SU-DHL-6 (cell line): ENCODE measurements at regions not wholly inside any gene's neighbourhood (a gene's known extent, or its start where the extent isn't known, plus 50 kb on each side); places are given as distances from the start of the nearest gene placed in this dataset.

Experiments used
- H2AFZ ChIP-seq: fragments of 200-600 bp; sonication (generic); 2 replicates; pipeline ENCODE4 v1.6.1; 2014; ENCODE audit warnings: low read depth, mild to moderate bottlenecking, moderate library complexity, mixed read lengths, antibody characterized with exemption, low read length; ENCODE audit not compliant: severe bottlenecking
- H3F3A ChIP-seq: fragments of 200-600 bp; shearing (Covaris generic); 2 replicates; pipeline ENCODE4 v1.6.0; 2016; ENCODE audit warnings: antibody characterized with exemption, mild to moderate bottlenecking; ENCODE audit not compliant: insufficient read depth
- H3K27ac ChIP-seq: fragments of 200-600 bp; sonication (generic); 2 replicates; pipeline ENCODE4 v1.5.1; 2016; ENCODE audit warnings: low read depth, mild to moderate bottlenecking, low read length, moderate library complexity, mixed read lengths
- H3K27me3 ChIP-seq: fragments of 200-600 bp; sonication (generic), shearing (Covaris generic); 2 replicates; pipeline ENCODE4 v1.6.0; 2014; ENCODE audit warnings: mild to moderate bottlenecking, low read length
- H3K36me3 ChIP-seq: fragments of 200-600 bp; sonication (generic); 2 replicates; pipeline ENCODE4 v1.6.1; 2014; ENCODE audit warnings: mild to moderate bottlenecking, low read length, mixed read lengths
- H3K4me2 ChIP-seq: fragments of 300-600, 200-600 bp; shearing (Covaris generic), sonication (generic); 2 replicates; pipeline ENCODE4 v1.6.0; 2014; ENCODE audit warnings: low read length, low read depth, mild to moderate bottlenecking; ENCODE audit not compliant: poor library complexity, severe bottlenecking
- H3K4me3 ChIP-seq: fragments of 200-600 bp; sonication (generic); 2 replicates; pipeline ENCODE4 v1.5.1; 2014; ENCODE audit warnings: antibody characterized with exemption, low read length, mild to moderate bottlenecking, mixed read lengths; ENCODE audit not compliant: insufficient read depth, poor library complexity, severe bottlenecking
- H3K79me2 ChIP-seq: fragments of 200-600 bp; sonication (generic); 2 replicates; pipeline ENCODE4 v1.6.1; 2014; ENCODE audit warnings: mild to moderate bottlenecking, low read length, moderate library complexity; ENCODE audit not compliant: insufficient read depth
- H3K9ac ChIP-seq: fragments of 200-600 bp; sonication (generic); 2 replicates; pipeline ENCODE4 v1.7.0; 2014; ENCODE audit warnings: mild to moderate bottlenecking, low read length
- H3K9me2 ChIP-seq: fragments of 200-600 bp; sonication (generic); replicated peaks from 2 replicates; pipeline ENCODE4 v1.6.1; 2014; ENCODE audit warnings: low read length; ENCODE audit not compliant: insufficient read depth
- H3K9me3 ChIP-seq: fragments of 200-600 bp; sonication (generic); 2 replicates; pipeline ENCODE4 v1.6.1; 2014; ENCODE audit warnings: low read length, mixed read lengths; ENCODE audit not compliant: insufficient read depth
- H4K20me1 ChIP-seq: fragments of 200-600 bp; sonication (generic); 2 replicates; pipeline ENCODE4 v1.6.1; 2014; ENCODE audit warnings: low read depth, mild to moderate bottlenecking, antibody characterized with exemption, low read length, moderate library complexity, mixed read lengths
- CTCF ChIP-seq: fragments of 200-600 bp; sonication (generic); IDR thresholded peaks from one replicate; pipeline ENCODE4 v1.5.1; 2017; ENCODE audit warnings: antibody characterized with exemption, mild to moderate bottlenecking, low read length, moderate library complexity; ENCODE audit not compliant: insufficient read depth, poor library complexity, severe bottlenecking
- EZH2phosphoT487 ChIP-seq: fragments of 200-600 bp; sonication (generic), shearing (Covaris generic); conservative IDR thresholded peaks from 2 replicates; pipeline ENCODE4 v1.6.1; 2018; ENCODE audit warnings: mild to moderate bottlenecking, antibody characterized with exemption, low read length, moderate library complexity, mixed read lengths

GRCh38 chrX:4663085-4663484 is 949.6 kb upstream of the PRKX start:
- TF ChIP-seq EZH2phosphoT487 (no peak), CTCF (no peak)
- no peaks in the 10 kb centered on the region for H3K36me3 ChIP-seq
- no peak overlapping the region for H3K9ac ChIP-seq
- no peaks in the 10 kb centered on the region for H3K9me3 ChIP-seq
- H4K20me1 ChIP-seq, result no peaks in the 10 kb centered on the region
- no peaks in the 10 kb centered on the region for H3K27me3 ChIP-seq
- H2AFZ ChIP-seq, result no peak overlapping the region
- H3K4me2 ChIP-seq, result no peak overlapping the region
- H3K27ac ChIP-seq, result no peak overlapping the region
- no peak overlapping the region for H3K4me3 ChIP-seq
- no peaks in the 10 kb centered on the region for H3F3A ChIP-seq
- no peaks in the 10 kb centered on the region for H3K9me2 ChIP-seq
- H3K79me2 ChIP-seq, result no peaks in the 10 kb centered on the region

- H3F3A ChIP-seq, result no peaks in the 10 kb centered on the region
- no peak overlapping the region for H3K4me2 ChIP-seq
- no peak for TF ChIP-seq EZH2phosphoT487
- no peak for TF ChIP-seq CTCF
- H3K9me2 ChIP-seq, result no peaks in the 10 kb centered on the region
- no peak overlapping the region for H3K4me3 ChIP-seq
- H3K27me3 ChIP-seq, result no peaks in the 10 kb centered on the region
- H3K79me2 ChIP-seq, result no peaks in the 10 kb centered on the region
- no peaks in the 10 kb centered on the region for H3K9me3 ChIP-seq
- H3K27ac ChIP-seq, result no peak overlapping the region
- H4K20me1 ChIP-seq, result no peaks in the 10 kb centered on the region
- no peak overlapping the region for H3K9ac ChIP-seq
- no peaks in the 10 kb centered on the region for H3K36me3 ChIP-seq
- no peak overlapping the region for H2AFZ ChIP-seq
These were observed 948.3 kb upstream of the PRKX start for GRCh38 chrX:4661771-4662170.

GRCh38 chrX:4656419-4656818 is 943.0 kb upstream of the PRKX start:
- Histone ChIP-seq H3K79me2 (no peaks in the 10 kb centered on the region), H4K20me1 (no peaks in the 10 kb centered on the region), H3F3A (no peaks in the 10 kb centered on the region), H3K4me3 (no peak overlapping the region), H3K27ac (no peak overlapping the region), H3K9me3 (no peaks in the 10 kb centered on the region), H3K36me3 (no peaks in the 10 kb centered on the region), H3K9ac (no peak overlapping the region), H3K27me3 (no peaks in the 10 kb centered on the region), H3K9me2 (no peaks in the 10 kb centered on the region), H3K4me2 (no peak overlapping the region), H2AFZ (no peak overlapping the region)
- no peak for TF ChIP-seq CTCF
- TF ChIP-seq EZH2phosphoT487, result no peak

- Histone ChIP-seq H3K36me3 (no peaks in the 10 kb centered on the region), H3K4me2 (no peak overlapping the region), H3K9me2 (no peaks in the 10 kb centered on the region), H3K27me3 (no peaks in the 10 kb centered on the region), H2AFZ (no peak overlapping the region), H3K27ac (no peak overlapping the region), H3K4me3 (no peak overlapping the region), H3K9ac (no peak overlapping the region), H3K79me2 (no peaks in the 10 kb centered on the region), H4K20me1 (no peaks in the 10 kb centered on the region), H3F3A (no peaks in the 10 kb centered on the region), H3K9me3 (no peaks in the 10 kb centered on the region)
- TF ChIP-seq CTCF (no peak), EZH2phosphoT487 (no peak)
These were observed 942.3 kb upstream of the PRKX start for GRCh38 chrX:4655743-4656142.
